HEK293T (cell line): ENCODE measurements at regions not wholly inside any gene's neighbourhood (a gene's known extent, or its start where the extent isn't known, plus 50 kb on each side); places are given as distances from the start of the nearest gene placed in this dataset.

ENCODE experiments used
- ARNT ChIP-seq: fragments of 450-650 bp; IDR thresholded peaks from 2 replicates; pipeline ENCODE4 v1.6.1; 2017; ENCODE audit warnings: mild to moderate bottlenecking
- BHLHE40 ChIP-seq: fragments of 450-650 bp; IDR thresholded peaks from 2 replicates; pipeline ENCODE4 v1.6.1; 2016; ENCODE audit warnings: mild to moderate bottlenecking, moderate library complexity, borderline replicate concordance
- ELF4 ChIP-seq: fragments of 450-650 bp; IDR thresholded peaks from 2 replicates; pipeline ENCODE4 v1.6.1; 2017; ENCODE audit warnings: antibody characterized with exemption
- FOXA1 ChIP-seq: fragments of 450-650 bp; IDR thresholded peaks from 2 replicates; pipeline ENCODE4 v1.6.1; 2016; ENCODE audit warnings: mild to moderate bottlenecking
- FOXK2 ChIP-seq: fragments of 450-650 bp; IDR thresholded peaks from 2 replicates; pipeline ENCODE4 v1.6.1; 2016; ENCODE audit warnings: mild to moderate bottlenecking
- FOXM1 ChIP-seq: fragments of 450-650 bp; IDR thresholded peaks from 2 replicates; pipeline ENCODE4 v1.6.1; 2017; ENCODE audit warnings: mild to moderate bottlenecking, borderline replicate concordance
- HDGF ChIP-seq: fragments of 450-650 bp; IDR thresholded peaks from 2 replicates; pipeline ENCODE4 v1.6.1; 2017; ENCODE audit warnings: antibody characterized with exemption, borderline replicate concordance
- L3MBTL2 ChIP-seq: fragments of 450-650 bp; conservative IDR thresholded peaks from 2 replicates; pipeline ENCODE4 v1.6.1; 2016; ENCODE audit warnings: mild to moderate bottlenecking
- LEF1 ChIP-seq: fragments of 450-650 bp; IDR thresholded peaks from 2 replicates; pipeline ENCODE4 v1.6.1; 2017; ENCODE audit warnings: mild to moderate bottlenecking, borderline replicate concordance
- NFRKB ChIP-seq: fragments of 450-650 bp; IDR thresholded peaks from 2 replicates; pipeline ENCODE4 v1.6.1; 2016; ENCODE audit warnings: mild to moderate bottlenecking, moderate library complexity
- SP1 ChIP-seq: fragments of 450-650 bp; IDR thresholded peaks from 2 replicates; pipeline ENCODE4 v1.6.1; 2017
- SUZ12 ChIP-seq: fragments of 450-650 bp; IDR thresholded peaks from 2 replicates; pipeline ENCODE4 v1.6.1; 2016; ENCODE audit warnings: mild to moderate bottlenecking
- TARDBP ChIP-seq: fragments of 450-650 bp; IDR thresholded peaks from 2 replicates; pipeline ENCODE4 v1.6.1; 2016
- TF ChIP-seq, protein P1 (sequence below): fragments of 450-650 bp; IDR thresholded peaks from 2 replicates; pipeline ENCODE4 v1.6.1; 2016

DNA sequence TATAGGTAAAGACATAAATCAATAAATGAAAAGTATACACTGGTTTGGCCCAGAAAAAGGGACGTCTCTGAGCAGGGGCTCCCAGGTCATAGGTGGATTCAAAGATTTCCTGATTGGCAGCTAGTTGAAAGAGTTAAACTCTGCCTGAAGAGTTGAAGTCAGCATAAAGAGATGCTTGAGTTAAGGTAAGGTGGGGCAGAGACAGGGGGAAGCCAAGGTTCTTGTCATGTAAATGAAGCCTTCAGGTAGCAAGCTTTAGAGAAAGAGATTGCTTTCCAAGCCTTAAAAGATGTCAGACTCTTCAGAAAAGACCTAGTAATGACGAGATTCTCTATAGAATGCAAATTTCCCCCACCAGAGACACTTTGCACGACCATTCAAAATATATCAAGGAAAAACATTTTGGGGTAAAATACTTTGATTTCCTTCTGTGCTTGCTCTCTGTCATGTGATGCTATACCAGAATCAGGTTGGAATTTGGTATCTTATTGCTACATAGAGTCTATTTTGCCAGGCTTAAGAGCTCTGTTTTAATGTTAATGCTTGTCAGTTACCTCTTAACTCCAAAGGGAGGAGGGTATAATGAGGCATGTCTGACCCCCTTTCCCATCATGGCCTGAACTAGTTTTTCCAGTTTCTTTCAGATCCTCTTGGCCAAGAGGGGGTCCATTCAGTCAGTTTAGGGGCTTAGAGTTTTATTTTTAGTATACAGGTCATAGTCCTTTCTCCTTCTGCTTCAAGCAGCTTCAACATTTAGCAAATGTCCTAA lies 429.6 kb downstream of the ADRA2A start:
- TF ChIP-seq FOXA1 (no peak), NFRKB (no peak), HDGF (no peak), FOXK2 (no peak), BHLHE40 (no peak), TARDBP (no peak), SUZ12 (no peak), LEF1 (no peak), ELF4 (no peak), SP1 (no peak), L3MBTL2 (no peak), FOXM1 (no peak), ARNT (no peak)
- TF ChIP-seq, protein P1, sequence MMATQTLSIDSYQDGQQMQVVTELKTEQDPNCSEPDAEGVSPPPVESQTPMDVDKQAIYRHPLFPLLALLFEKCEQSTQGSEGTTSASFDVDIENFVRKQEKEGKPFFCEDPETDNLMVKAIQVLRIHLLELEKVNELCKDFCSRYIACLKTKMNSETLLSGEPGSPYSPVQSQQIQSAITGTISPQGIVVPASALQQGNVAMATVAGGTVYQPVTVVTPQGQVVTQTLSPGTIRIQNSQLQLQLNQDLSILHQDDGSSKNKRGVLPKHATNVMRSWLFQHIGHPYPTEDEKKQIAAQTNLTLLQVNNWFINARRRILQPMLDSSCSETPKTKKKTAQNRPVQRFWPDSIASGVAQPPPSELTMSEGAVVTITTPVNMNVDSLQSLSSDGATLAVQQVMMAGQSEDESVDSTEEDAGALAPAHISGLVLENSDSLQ = no peak
